HEK293 (cell line): ENCODE measurements at regions not wholly inside any gene's neighbourhood (a gene's known extent, or its start where the extent isn't known, plus 50 kb on each side); places are given as distances from the start of the nearest gene placed in this dataset.

ENCODE experiments used
- CTCF ChIA-PET: fragments of 350-600 bp; formaldehyde crosslinking; extraction: SDS; loops from one replicate; lab custom pipeline; 2021; ENCODE audit warnings: antibody characterized with exemption; lab: Yijun Ruan, JAX
- POLR2A ChIA-PET: fragments of 300-600 bp; formaldehyde crosslinking; extraction: SDS; loops from one replicate; lab custom pipeline; 2020; ENCODE audit warnings: antibody characterized with exemption, inconsistent platforms; lab: Yijun Ruan, JAX
- H3K27ac ChIP-seq: fragments of 200-500 bp; sonication (Bioruptor generic); 2 replicates; pipeline ENCODE4 v1.5.1; 2014; ENCODE audit warnings: low read depth, low read length, control low read depth, inconsistent platforms; ENCODE audit errors: extremely low read depth
- H3K36me3 ChIP-seq, 2 experiments: fragments of 200-500 bp in 1 of 2; sonication (Bioruptor generic) in 1 of 2; 1 replicate in 1 of 2; 2 replicates in 1 of 2; pipeline ENCODE4 v1.5.1; 2014 to 2017; ENCODE audit warnings: inconsistent platforms in 2 of 2, low read length in 2 of 2; ENCODE audit not compliant: control insufficient read depth in 2 of 2, insufficient read depth in 1 of 2
- H3K4me1 ChIP-seq: fragments of 200-500 bp; sonication (Bioruptor generic); 2 replicates; pipeline ENCODE4 v1.5.1; 2014; ENCODE audit warnings: mild to moderate bottlenecking, low read length, inconsistent platforms; ENCODE audit not compliant: control insufficient read depth, insufficient read depth
- H3K4me3 ChIP-seq: 2 replicates; pipeline ENCODE4 v1.5.1; 2011; ENCODE audit warnings: low read depth, mild to moderate bottlenecking, control low read depth, low read length, moderate library complexity
- H3K9me3 ChIP-seq: fragments of 200-500 bp; sonication (Bioruptor generic); 2 replicates; pipeline ENCODE4 v1.5.1; 2014; ENCODE audit warnings: low read depth, low read length, inconsistent platforms; ENCODE audit not compliant: control insufficient read depth, insufficient read depth
- PRDM10 ChIP-seq: fragments of 450-650 bp; formaldehyde crosslinking; IDR thresholded peaks from 2 replicates; pipeline ENCODE4 v1.5.1; 2016; ENCODE audit warnings: missing biosample characterization, missing genetic modification characterization
- PRDM2 ChIP-seq: fragments of 450-650 bp; formaldehyde crosslinking; IDR thresholded peaks from 2 replicates; pipeline ENCODE4 v1.5.1; 2016; ENCODE audit warnings: missing biosample characterization, missing genetic modification characterization, borderline replicate concordance
- RBAK ChIP-seq: fragments of 450-650 bp; formaldehyde crosslinking; IDR thresholded peaks from 2 replicates; pipeline ENCODE4 v1.5.1; 2016; ENCODE audit warnings: missing biosample characterization, missing genetic modification characterization
- SETDB1 ChIP-seq: IDR thresholded peaks from one replicate; pipeline ENCODE4 v1.6.1; 2017; ENCODE audit warnings: mild to moderate bottlenecking, low read length, moderate library complexity, mixed read lengths; ENCODE audit not compliant: insufficient read length
- TRIM28 ChIP-seq: IDR thresholded peaks from 2 replicates; pipeline ENCODE4 v1.6.1; 2011; ENCODE audit warnings: low read length, control low read depth, borderline replicate concordance
- YY2 ChIP-seq: fragments of 450-650 bp; formaldehyde crosslinking; IDR thresholded peaks from 2 replicates; pipeline ENCODE4 v1.5.1; 2016; ENCODE audit warnings: missing biosample characterization, missing genetic modification characterization
- ZFP37 ChIP-seq: fragments of 450-650 bp; formaldehyde crosslinking; IDR thresholded peaks from 2 replicates; pipeline ENCODE4 v1.5.1; 2016; ENCODE audit warnings: missing biosample characterization, missing genetic modification characterization
- ZFP69B ChIP-seq: fragments of 450-650 bp; formaldehyde crosslinking; IDR thresholded peaks from 2 replicates; pipeline ENCODE4 v1.5.1; 2016; ENCODE audit warnings: missing biosample characterization, missing genetic modification characterization
- ZNF133 ChIP-seq: fragments of 450-650 bp; formaldehyde crosslinking; IDR thresholded peaks from 2 replicates; pipeline ENCODE4 v1.5.1; 2016; ENCODE audit warnings: missing biosample characterization, missing genetic modification characterization
- ZNF148 ChIP-seq: fragments of 450-650 bp; formaldehyde crosslinking; IDR thresholded peaks from 2 replicates; pipeline ENCODE4 v1.5.0; 2017; ENCODE audit warnings: missing biosample characterization, missing genetic modification characterization, borderline replicate concordance
- ZNF280D ChIP-seq: fragments of 450-650 bp; formaldehyde crosslinking; IDR thresholded peaks from 2 replicates; pipeline ENCODE4 v1.5.1; 2016; ENCODE audit warnings: missing biosample characterization, missing genetic modification characterization
- ZNF350 ChIP-seq: fragments of 450-650 bp; formaldehyde crosslinking; IDR thresholded peaks from 2 replicates; pipeline ENCODE4 v1.5.0; 2017; ENCODE audit warnings: missing biosample characterization, mild to moderate bottlenecking, missing genetic modification characterization
- ZNF394 ChIP-seq: fragments of 450-650 bp; formaldehyde crosslinking; IDR thresholded peaks from 2 replicates; pipeline ENCODE4 v1.5.1; 2016; ENCODE audit warnings: missing biosample characterization, missing genetic modification characterization, mild to moderate bottlenecking, moderate library complexity, borderline replicate concordance
- ZNF548 ChIP-seq: fragments of 450-650 bp; formaldehyde crosslinking; IDR thresholded peaks from 2 replicates; pipeline ENCODE4 v1.5.1; 2016; ENCODE audit warnings: missing biosample characterization, missing genetic modification characterization

- Histone ChIP-seq H3K4me3 (no peak overlapping the region), H3K9me3 (no peaks in the 10 kb centered on the region), H3K36me3 (no peaks in the 10 kb centered on the region), H3K27ac (no peak overlapping the region), H3K4me1 (peaks cover 7% of the 10 kb centered on the region; the same call in 1 of the 2 replicates)
- TF ChIP-seq ZNF350 (tag by site-specific recombination) (no peak), PRDM2 (tag by site-specific recombination) (no peak), ZNF148 (no peak), ZNF394 (no peak), ZFP69B (tag by site-specific recombination) (no peak)
- ChIA-PET POLR2A (no interaction called here), CTCF (no interaction called here)
These were observed 81.4 kb upstream of the ATXN1 start for GRCh38 chr6:16842676-16843075.

- Histone ChIP-seq H3K9me3 (no peaks in the 10 kb centered on the region), H3K4me3 (no peak overlapping the region), H3K4me1 (peaks cover 7% of the 10 kb centered on the region; the same call in 1 of the 2 replicates), H3K36me3 (no peaks in the 10 kb centered on the region), H3K27ac (no peak overlapping the region)
- CTCF ChIA-PET = interaction anchor here (1.0 kb wide), 1 partner anchor 39 kb away, joined by 3 read pairs; no protein-coding TSS in a partner anchor
- POLR2A ChIA-PET = no interaction called here
- TF ChIP-seq RBAK (tag by site-specific recombination) (no peak), SETDB1 (no peak), TRIM28 (no peak), ZNF548 (no peak), PRDM10 (tag by site-specific recombination) (no peak), ZFP37 (tag by site-specific recombination) (no peak), YY2 (tag by site-specific recombination) (no peak), ZNF133 (tag by site-specific recombination) (no peak), ZNF280D (tag by site-specific recombination) (no peak)
These were observed 80.0 kb upstream of the ATXN1 start for GRCh38 chr6:16841241-16841640.
